ENCODE measurements at regions not wholly inside any gene's neighbourhood (a gene's known extent, or its start where the extent isn't known, plus 50 kb on each side); places are given as distances from the start of the nearest gene placed in this dataset.

- ATAC-seq (replicated peaks) (no peak), DNase-seq (no peak)
- H3K27me3 Mint-ChIP-seq, result peaks cover 25 to 32% of the 10 kb centered on the region in 2 donors
- no peaks in the 10 kb centered on the region for H3K36me3 Mint-ChIP-seq
- no peaks in the 10 kb centered on the region for H3K9me3 Mint-ChIP-seq
- H3K4me3 Mint-ChIP-seq, result no peak overlapping the region
- peaks cover 0 to 2% of the 10 kb centered on the region in 2 donors for H3K4me1 Mint-ChIP-seq
- no peak overlapping the region for H3K27ac Mint-ChIP-seq
Observed at GRCh38 chr2:234231460-234231859, 181.0 kb downstream of the SPP2 start.

DNA sequence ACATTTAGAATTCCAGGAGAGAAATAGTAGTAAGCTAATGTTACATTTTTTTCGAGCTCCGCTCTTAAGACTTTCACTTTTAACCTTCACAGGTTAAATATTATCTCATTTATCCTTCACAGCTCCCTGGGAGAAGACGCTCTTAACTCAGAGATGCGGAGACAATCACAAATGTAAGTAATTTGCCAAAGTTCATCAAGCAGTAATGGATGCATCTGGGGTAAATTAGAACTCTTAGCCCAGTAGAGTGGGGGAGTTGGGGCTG, 168.5 kb downstream of the SPP2 start:
- Mint-ChIP-seq H3K4me1 (peaks cover 0 to 4% of the 10 kb centered on the region in 2 donors), H3K27me3 (peaks cover 15% of the 10 kb centered on the region in 2 donors), H3K9me3 (no peaks in the 10 kb centered on the region), H3K27ac (no peak overlapping the region), H3K36me3 (no peaks in the 10 kb centered on the region), H3K4me3 (no peak overlapping the region)
- ATAC-seq (replicated peaks), result no peak
- DNase-seq, result no peak

DNA sequence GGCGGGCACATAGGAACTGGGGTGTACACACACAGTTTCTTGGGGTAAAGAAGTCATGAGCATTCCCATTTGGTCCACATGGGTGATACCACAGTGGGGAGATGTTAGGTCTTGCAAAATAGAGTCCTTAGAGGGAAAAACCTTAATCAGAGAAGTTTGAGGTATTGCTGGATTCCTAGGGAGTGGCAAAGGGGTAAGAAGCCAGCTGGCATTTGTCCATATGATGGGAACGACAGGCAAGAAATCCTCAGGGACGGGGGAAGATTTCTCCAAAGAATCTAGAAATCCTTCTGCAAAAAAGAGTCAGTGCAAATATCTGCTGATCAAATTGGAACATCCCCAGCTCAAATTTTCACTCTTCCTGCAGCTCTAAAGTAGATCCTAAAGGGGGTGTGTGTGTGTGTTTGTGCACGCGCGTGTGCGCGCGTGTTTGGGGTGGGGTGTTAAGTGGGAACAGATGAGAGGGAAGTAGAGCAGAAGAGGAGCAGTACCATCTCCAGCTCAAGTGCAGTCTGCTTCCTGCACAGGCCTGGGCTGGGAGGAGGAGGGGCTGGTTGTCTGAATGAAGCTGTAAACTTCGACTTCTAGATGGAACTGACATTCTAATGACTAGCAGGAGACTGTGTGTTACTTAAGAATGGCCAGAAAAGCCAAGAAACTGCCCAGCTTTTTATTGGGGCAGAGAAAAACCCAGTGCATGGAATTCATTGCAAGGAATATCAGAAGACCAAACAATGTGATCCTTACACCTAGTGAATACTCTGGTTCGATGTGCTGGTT, 168.0 kb downstream of the SPP2 start:
- Mint-ChIP-seq H3K36me3 (no peaks in the 10 kb centered on the region), H3K9me3 (no peaks in the 10 kb centered on the region), H3K4me1 (peaks cover 0 to 4% of the 10 kb centered on the region in 2 donors), H3K27me3 (peaks cover 16 to 17% of the 10 kb centered on the region in 2 donors), H3K4me3 (no peak overlapping the region), H3K27ac (no peak overlapping the region)
- ATAC-seq (replicated peaks) (no peak), DNase-seq (no peak)

DNA sequence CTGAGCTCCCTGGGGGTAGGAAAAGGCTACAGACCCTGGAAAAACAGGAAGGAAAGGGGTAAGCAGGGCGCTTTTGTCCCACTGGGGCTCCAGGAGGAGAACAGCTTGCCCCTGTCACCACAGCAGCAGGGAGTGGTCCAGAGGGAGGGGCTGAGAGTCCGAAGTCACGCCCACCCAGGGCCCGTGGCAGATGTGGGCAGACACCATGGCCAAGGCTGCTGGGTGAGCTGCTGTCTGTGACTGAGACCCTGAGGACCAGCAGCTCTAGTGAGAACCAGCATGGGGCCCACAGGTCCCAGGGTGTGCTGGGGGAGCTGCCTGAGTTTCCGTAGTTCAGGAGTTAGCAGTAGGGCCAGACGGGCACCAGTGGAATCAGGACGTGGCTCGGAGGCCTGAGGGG, 162.0 kb downstream of the SPP2 start:
- H3K27me3 Mint-ChIP-seq, result peaks cover 24 to 25% of the 10 kb centered on the region in 2 donors
- H3K4me3 Mint-ChIP-seq, result no peak overlapping the region
- H3K36me3 Mint-ChIP-seq, result no peaks in the 10 kb centered on the region
- no peak for ATAC-seq (replicated peaks)
- no peak for DNase-seq
- peaks cover 0 to 3% of the 10 kb centered on the region in 2 donors for H3K4me1 Mint-ChIP-seq
- H3K9me3 Mint-ChIP-seq, result no peaks in the 10 kb centered on the region
- no peak overlapping the region for H3K27ac Mint-ChIP-seq

DNA sequence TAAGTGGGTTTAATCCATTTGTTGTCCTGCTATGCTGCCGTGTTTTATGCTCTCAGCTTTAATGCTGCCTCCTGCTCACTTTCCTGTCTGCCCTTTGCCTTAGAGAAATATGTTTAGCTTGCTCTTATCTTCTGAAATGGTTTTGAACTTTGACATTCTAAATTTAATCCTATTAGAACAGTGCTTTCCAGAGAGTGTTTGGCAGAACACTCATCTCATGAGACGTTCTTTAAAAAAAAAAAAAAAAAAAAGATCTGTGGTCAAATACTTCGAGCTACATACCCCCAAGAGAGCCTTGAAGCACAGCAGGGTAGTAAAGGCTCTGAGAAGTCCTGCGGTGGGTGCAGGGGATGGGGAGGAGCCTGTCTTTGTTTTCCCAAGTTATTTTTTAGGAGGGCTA, 161.3 kb downstream of the SPP2 start:
- no peak overlapping the region for H3K27ac Mint-ChIP-seq
- H3K27me3 Mint-ChIP-seq, result peaks cover 22% of the 10 kb centered on the region in 2 donors
- peaks cover 0 to 3% of the 10 kb centered on the region in 2 donors for H3K4me1 Mint-ChIP-seq
- no peak for DNase-seq
- no peak overlapping the region for H3K4me3 Mint-ChIP-seq
- H3K9me3 Mint-ChIP-seq, result no peaks in the 10 kb centered on the region
- H3K36me3 Mint-ChIP-seq, result no peaks in the 10 kb centered on the region
- no peak for ATAC-seq (replicated peaks)

DNA sequence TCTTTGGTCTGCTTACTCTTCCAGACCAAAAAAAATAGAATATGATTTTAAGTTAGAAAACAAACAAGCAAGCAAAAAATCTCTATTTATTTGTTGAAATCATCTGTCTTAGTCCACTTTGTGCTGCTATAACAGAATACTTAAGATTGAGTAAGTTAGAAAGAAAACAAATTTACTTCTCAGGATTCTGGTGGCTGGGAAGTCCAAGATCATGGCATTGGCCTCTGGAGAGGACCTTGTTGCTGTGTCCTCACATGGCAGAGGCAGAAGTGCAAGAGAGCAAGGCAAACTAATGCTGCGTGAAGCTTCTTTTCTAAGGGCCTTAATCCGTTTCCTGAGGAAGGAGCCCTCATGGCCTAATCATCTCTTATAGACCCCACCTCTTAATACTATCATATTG, 156.2 kb downstream of the SPP2 start:
- ATAC-seq (replicated peaks) (no peak), DNase-seq (no peak)
- Mint-ChIP-seq H3K4me1 (no peaks in the 10 kb centered on the region), H3K4me3 (no peak overlapping the region), H3K36me3 (no peaks in the 10 kb centered on the region), H3K27ac (no peak overlapping the region), H3K27me3 (peaks cover 3 to 7% of the 10 kb centered on the region in 2 donors), H3K9me3 (no peaks in the 10 kb centered on the region)

- Mint-ChIP-seq H3K9me3 (no peaks in the 10 kb centered on the region), H3K27me3 (peaks cover 2 to 5% of the 10 kb centered on the region in 2 donors), H3K4me1 (no peaks in the 10 kb centered on the region)
Observed at GRCh38 chr2:234204480-234204879, 154.0 kb downstream of the SPP2 start.

GRCh38 chr2:234203135-234203984, 152.9 kb downstream of the SPP2 start:
- peaks cover 3 to 8% of the 10 kb centered on the region in 2 donors for H3K27me3 Mint-ChIP-seq
- DNase-seq, result no peak
- ATAC-seq (replicated peaks), result no peak
- H3K9me3 Mint-ChIP-seq, result no peaks in the 10 kb centered on the region
- H3K4me3 Mint-ChIP-seq, result no peak overlapping the region
- H3K36me3 Mint-ChIP-seq, result no peaks in the 10 kb centered on the region
- H3K4me1 Mint-ChIP-seq, result no peaks in the 10 kb centered on the region
- H3K27ac Mint-ChIP-seq, result no peak overlapping the region

More at GRCh38 chr2:234204480-234204879, 154.0 kb downstream of the SPP2 start:
- Mint-ChIP-seq H3K27ac (no peak overlapping the region), H3K4me3 (no peak overlapping the region), H3K36me3 (no peaks in the 10 kb centered on the region)
- DNase-seq, result no peak
- no peak for ATAC-seq (replicated peaks)

- Mint-ChIP-seq H3K9me3 (no peaks in the 10 kb centered on the region), H3K36me3 (no peaks in the 10 kb centered on the region), H3K4me3 (no peak overlapping the region), H3K27me3 (peaks cover 5 to 11% of the 10 kb centered on the region in 2 donors), H3K27ac (no peak overlapping the region), H3K4me1 (no peaks in the 10 kb centered on the region)
- ATAC-seq (replicated peaks), result no peak
- no peak for DNase-seq
Observed at GRCh38 chr2:234202601-234203000, 152.1 kb downstream of the SPP2 start.

DNA sequence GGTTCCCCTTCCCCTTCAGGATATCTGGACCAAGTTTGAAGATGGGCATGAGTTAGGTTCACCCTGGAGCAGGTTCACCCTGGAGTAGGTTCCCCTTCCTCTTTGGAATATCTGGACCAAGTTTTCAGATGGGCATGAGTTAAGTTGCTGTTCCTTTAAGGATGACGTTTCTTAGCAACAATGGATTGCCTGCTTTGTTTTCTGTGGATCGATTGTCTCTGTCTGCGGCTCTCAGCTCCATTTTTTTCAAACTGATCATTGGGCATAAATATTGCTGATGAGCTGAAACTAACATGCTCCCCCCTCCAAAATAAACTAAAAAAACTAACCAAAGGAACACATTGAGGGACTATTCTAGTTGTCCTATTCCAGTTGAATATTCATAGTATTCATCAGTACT, 149.5 kb downstream of the SPP2 start:
- H3K4me3 Mint-ChIP-seq, result no peak overlapping the region
- H3K36me3 Mint-ChIP-seq, result no peaks in the 10 kb centered on the region
- H3K27me3 Mint-ChIP-seq, result peaks cover 11 to 13% of the 10 kb centered on the region in 2 donors
- ATAC-seq (replicated peaks) (no peak), DNase-seq (no peak)
- H3K27ac Mint-ChIP-seq, result no peak overlapping the region
- H3K9me3 Mint-ChIP-seq, result no peaks in the 10 kb centered on the region
- no peaks in the 10 kb centered on the region for H3K4me1 Mint-ChIP-seq

GRCh38 chr2:234198976-234199375, 148.5 kb downstream of the SPP2 start:
- ATAC-seq (replicated peaks), result no peak
- H3K27me3 Mint-ChIP-seq, result peaks cover 11 to 13% of the 10 kb centered on the region in 2 donors
- no peaks in the 10 kb centered on the region for H3K9me3 Mint-ChIP-seq
- no peak overlapping the region for H3K27ac Mint-ChIP-seq
- H3K4me1 Mint-ChIP-seq, result no peaks in the 10 kb centered on the region
- DNase-seq, result no peak
- no peak overlapping the region for H3K4me3 Mint-ChIP-seq
- H3K36me3 Mint-ChIP-seq, result no peaks in the 10 kb centered on the region

- Mint-ChIP-seq H3K27ac (no peak overlapping the region), H3K36me3 (no peaks in the 10 kb centered on the region)
- no peak for ATAC-seq (replicated peaks)
Observed at GRCh38 chr2:234195516-234195915, 145.0 kb downstream of the SPP2 start.

GRCh38 chr2:234193977-234194563, 143.6 kb downstream of the SPP2 start:
- DNase-seq (no peak), ATAC-seq (replicated peaks) (no peak)
- Mint-ChIP-seq H3K4me3 (no peak overlapping the region), H3K4me1 (peaks cover 3 to 4% of the 10 kb centered on the region in 2 donors), H3K9me3 (no peaks in the 10 kb centered on the region), H3K27me3 (peaks cover 15 to 18% of the 10 kb centered on the region in 2 donors), H3K27ac (no peak overlapping the region), H3K36me3 (no peaks in the 10 kb centered on the region)

More at GRCh38 chr2:234195516-234195915, 145.0 kb downstream of the SPP2 start:
- H3K27me3 Mint-ChIP-seq, result peaks cover 12 to 13% of the 10 kb centered on the region in 2 donors
- no peaks in the 10 kb centered on the region for H3K4me1 Mint-ChIP-seq
- DNase-seq, result no peak
- no peak overlapping the region for H3K4me3 Mint-ChIP-seq
- H3K9me3 Mint-ChIP-seq, result no peaks in the 10 kb centered on the region

GRCh38 chr2:234191819-234192407, 141.4 kb downstream of the SPP2 start:
- H3K27me3 Mint-ChIP-seq, result peaks cover 12 to 20% of the 10 kb centered on the region in 2 donors

More at GRCh38 chr2:234191819-234192407, 141.4 kb downstream of the SPP2 start:
- peaks cover 2 to 3% of the 10 kb centered on the region in 2 donors for H3K9me3 Mint-ChIP-seq
- peaks cover 5 to 16% of the 10 kb centered on the region in 2 donors for H3K4me1 Mint-ChIP-seq
- no peak for DNase-seq
- ATAC-seq (replicated peaks), result no peak
- H3K36me3 Mint-ChIP-seq, result peaks cover 0 to 3% of the 10 kb centered on the region in 2 donors
- no peak overlapping the region for H3K4me3 Mint-ChIP-seq
- no peak overlapping the region for H3K27ac Mint-ChIP-seq
